Right lobe of liver (tissue), 4 donors: ENCODE measurements at regions not wholly inside any gene's neighbourhood (a gene's known extent, or its start where the extent isn't known, plus 50 kb on each side); places are given as distances from the start of the nearest gene placed in this dataset.

Experiments used
- POLR2A ChIP-seq: fragments of 450-650 bp; IDR thresholded peaks from one replicate; pipeline ENCODE4 v1.6.1; 2017; ENCODE audit warnings: antibody characterized with exemption, mild to moderate bottlenecking
- TF ChIP-seq, protein P1 (sequence below), 4 donors: fragments of 200-600 bp in 3 of 4; fragments of 450-650 bp in 1 of 4; IDR thresholded peaks; one replicate each; pipeline versions ENCODE4 v1.5.1 to v1.8.0; 2016 to 2022; ENCODE audit warnings: antibody characterized with exemption in 4 of 4, mild to moderate bottlenecking in 2 of 4
- donor health status: DM: no; HTN: no; CAD: no.
- donor health status: DM: no; HTN: no; CAD: no.
- donor health status: DM: no; HTN: yes; CAD: no.

GRCh38 chr5:57833489-57833888 is 350.9 kb upstream of the ACTBL2 start:
- TF ChIP-seq, protein P1, sequence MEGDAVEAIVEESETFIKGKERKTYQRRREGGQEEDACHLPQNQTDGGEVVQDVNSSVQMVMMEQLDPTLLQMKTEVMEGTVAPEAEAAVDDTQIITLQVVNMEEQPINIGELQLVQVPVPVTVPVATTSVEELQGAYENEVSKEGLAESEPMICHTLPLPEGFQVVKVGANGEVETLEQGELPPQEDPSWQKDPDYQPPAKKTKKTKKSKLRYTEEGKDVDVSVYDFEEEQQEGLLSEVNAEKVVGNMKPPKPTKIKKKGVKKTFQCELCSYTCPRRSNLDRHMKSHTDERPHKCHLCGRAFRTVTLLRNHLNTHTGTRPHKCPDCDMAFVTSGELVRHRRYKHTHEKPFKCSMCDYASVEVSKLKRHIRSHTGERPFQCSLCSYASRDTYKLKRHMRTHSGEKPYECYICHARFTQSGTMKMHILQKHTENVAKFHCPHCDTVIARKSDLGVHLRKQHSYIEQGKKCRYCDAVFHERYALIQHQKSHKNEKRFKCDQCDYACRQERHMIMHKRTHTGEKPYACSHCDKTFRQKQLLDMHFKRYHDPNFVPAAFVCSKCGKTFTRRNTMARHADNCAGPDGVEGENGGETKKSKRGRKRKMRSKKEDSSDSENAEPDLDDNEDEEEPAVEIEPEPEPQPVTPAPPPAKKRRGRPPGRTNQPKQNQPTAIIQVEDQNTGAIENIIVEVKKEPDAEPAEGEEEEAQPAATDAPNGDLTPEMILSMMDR (IDR thresholded peaks at IDR 0.05), result no peak
- no peak for TF ChIP-seq POLR2A
